GM18520 (cell line): ENCODE measurements at regions not wholly inside any gene's neighbourhood (a gene's known extent, or its start where the extent isn't known, plus 50 kb on each side); places are given as distances from the start of the nearest gene placed in this dataset.
"Not testable (repeated sequence)": the region's sequence is repeated elsewhere in the genome, so short reads cannot be mapped to it uniquely, and the experiment has no call there.

Experiments used
- ATAC-seq: cut with Tn5 transposase; IDR thresholded peaks from one replicate; pipeline ENCODE4 v1.9.1; 2021; ENCODE audit not compliant: unreplicated experiment

DNA sequence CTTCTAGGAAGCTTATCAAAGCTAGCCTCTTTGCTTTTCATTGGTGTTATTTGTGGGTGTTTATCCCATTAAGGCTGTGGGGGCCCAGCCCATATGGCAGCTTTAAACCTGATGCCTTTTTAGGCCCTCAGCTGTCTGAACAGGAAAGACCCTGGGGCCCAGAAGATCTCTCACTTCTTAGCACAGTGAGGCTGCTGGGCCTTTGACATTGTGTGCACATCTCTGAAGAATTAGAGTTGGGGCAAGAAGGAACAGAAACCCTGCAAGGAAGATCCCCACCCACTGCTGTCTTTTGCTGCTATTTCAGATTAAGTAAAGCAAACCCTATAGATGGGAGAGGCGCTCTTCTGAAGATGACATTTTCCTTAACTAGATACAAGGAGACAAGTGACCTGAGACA, 250.0 kb downstream of the SMAD2 start:
- no peak for ATAC-seq

DNA sequence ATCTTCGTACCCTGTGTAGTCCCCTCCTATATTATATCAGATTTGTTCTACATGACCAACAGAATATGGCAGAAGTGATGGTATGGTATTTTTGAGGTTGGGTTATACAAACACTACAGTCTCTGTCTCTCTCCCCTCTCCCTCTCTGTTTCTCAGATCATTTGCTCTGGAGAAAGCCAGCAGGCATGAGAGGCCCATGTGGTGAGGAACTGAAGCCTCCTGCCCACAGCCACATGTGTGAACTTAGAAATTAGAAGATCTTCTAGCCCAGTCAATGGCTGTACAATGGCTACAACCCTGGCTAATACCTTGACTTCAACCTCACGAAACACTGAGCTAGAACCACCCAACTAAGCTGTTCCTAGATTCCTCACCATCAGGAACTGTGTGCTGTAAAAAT, 250.6 kb downstream of the SMAD2 start:
- ATAC-seq, result no peak

DNA sequence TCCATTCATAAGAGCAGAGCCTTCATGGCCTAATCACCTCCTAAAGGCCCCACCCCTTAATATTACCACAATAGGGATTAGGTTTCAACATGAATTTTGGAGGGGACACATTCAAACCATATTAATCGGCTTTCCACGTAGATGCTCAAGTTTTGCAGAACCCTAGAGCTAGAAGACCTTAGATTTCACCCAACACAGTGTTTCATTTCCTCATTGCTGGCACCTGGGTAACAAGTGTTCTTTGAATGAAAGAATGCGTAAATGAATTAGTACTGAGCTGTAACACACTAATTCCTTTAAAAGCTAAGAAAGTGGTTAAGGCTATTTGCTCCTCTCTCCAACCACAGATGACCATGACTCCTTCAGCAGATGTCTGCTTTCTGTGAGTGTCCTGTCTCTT, 252.5 kb downstream of the SMAD2 start:
- no peak for ATAC-seq

DNA sequence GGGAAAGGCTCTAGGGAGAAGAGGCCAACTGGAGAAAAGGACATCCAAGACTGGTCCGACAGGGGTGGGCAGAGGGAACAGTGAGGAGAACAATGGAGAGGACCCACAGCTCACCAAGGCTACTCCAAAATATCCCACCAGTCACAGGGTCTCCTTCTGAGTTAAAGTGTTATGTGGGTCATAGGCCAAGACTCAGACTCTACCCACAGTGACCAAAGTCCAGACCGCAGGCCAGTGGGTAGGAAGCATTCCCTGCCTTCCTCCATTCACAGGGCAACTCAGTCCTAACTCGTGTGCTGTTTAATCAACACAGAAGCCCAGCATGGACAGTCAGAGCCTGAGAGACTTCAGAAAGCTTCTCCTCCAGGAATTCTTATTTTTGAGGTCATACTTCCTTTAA, 260.6 kb downstream of the SMAD2 start:
- no peak for ATAC-seq

DNA sequence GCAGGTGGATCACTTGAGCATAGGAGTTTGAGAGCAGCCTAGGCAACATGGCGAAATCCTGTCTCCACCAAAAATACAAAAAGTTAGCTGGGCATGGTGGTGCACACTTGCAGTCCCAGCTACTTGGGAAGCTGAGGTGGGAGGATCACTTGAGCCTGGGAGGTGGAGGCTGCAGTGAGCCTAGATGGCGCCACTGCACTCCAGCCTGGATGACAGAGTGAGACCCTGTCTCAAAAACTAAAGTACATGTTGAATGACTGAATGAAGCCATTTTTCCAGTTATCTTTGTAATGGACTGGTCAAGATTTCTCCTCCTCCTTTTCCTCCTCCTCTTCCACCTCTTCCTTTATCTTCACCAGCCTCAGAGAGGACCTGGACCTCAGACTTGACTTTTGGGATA, 272.0 kb downstream of the SMAD2 start:
- ATAC-seq, result no peak

DNA sequence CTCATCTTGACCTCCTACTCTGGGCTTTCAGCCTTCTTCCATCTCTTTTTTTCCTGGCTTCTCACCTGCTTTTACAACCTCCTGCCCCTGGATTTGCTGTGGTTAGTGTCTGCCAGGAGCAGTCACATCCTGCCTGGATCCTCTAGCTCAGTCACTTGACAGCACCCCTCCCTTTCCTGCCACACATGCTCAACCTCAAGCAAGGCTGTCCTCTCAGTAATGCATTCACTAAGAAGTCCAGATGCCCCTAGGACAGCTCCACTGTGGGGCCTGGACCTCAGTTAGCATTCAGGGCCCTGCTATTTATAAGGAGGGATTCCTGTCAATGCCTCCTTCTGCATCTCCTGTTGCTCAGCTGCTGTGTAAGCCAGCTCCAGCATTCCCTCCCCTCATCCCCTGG, 275.5 kb downstream of the SMAD2 start:
- ATAC-seq, result no peak

DNA sequence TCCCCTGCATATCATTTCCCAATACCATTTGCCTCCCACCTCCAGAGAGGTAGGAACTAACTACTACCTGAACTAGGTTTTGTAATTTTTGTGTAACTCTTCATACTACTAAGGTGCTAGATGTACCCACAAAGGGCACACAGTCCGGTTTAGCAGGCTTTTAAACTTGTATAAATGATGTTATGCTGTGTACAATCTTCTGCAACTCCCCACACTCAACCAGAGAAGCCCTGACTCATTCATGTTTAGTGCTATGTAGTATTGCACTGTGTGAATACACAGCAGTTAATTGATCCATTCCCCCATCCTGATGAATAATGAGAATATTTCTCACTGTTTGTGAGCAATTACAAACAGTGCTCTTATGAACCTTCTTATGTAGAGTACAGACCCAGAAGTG, 285.6 kb downstream of the SMAD2 start:
- ATAC-seq, result no peak

DNA sequence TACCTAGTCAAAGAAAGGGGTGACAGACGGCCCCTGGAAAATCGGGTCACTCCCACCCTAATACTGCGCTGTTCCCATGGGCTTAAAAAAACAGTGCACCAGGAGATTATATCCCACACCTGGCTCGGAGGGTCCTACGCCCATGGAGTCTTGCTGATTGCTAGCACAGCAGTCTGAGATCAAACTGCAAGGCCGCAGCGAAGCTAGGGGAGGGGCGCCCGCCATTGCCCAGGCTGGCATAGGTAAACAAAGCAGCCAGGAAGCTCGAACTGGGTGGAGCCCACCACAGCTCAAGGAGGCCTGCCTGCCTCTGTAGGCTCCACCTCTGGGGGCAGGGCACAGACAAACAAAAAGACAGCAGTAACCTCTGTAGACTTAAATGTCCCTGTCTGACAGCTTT, 292.9 kb downstream of the SMAD2 start:
- not testable (repeated sequence) for ATAC-seq

DNA sequence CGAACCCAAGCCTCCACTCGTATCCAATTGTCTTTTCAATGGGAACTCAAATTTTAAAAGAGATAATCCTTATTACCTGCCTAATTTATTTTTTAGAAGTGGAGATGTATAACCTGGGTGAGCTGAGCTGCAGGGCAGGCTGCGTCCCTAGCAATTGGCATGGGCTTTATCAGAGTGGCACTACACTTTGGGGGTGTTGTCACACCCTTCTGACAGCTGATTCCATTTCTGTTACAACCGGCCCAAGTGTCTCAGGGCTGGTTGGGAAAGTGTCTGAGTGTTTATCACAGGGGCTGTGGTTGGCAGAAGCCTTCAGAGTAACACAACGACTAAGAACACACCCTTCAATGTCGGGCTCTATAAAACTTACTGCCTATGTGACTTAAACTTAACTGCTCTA, 295.0 kb downstream of the SMAD2 start:
- ATAC-seq, result no peak

DNA sequence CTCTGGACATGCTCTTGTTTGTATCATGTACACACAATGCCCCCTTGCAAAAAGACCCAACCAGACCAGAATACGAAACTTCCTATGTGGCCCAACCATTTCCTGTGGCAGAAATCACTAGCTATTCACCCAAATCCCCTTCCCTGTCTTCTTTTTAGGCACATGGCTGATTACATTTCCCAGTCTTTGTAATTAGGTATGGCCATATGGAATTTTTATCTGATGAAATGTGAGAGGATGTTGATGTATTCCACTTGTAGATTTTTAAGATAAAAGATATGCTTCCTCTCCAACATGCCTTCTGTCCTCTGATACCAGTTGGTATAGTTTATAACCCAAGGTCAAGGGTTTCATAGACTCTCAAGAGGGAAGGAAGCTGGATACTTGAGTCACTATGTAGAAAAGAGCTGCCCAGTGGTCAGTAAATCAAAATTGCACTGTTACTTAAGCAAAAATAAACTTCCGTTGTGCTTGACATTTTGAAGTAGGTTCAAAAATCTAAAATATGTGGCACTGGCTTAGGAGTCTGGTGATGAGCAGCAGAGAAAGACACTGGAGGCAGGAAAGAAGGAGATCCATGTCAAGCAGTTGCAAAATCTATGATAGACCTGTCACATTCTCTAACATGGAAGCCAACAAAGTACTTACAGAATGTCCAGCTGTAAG, 297.4 kb downstream of the SMAD2 start:
- no peak for ATAC-seq

DNA sequence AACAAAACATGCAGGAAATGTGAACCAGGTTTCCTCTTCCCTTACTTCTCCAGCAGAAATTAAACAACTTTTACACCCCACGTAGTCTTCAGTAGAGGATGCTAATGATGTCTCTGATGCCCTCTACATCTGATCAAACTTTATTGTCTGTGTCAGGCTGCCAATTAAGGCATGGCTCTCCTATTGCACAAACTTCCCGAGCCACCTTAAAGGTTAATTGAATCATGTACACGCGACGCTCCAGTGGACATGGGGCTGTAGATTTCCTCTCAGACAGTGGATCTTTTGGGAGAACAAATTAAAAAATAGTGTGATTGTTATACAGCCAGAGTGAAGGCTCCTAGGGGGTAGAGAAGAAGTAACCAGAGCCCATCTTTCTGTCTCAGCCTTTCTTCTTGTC, 301.6 kb downstream of the SMAD2 start:
- ATAC-seq, result no peak

DNA sequence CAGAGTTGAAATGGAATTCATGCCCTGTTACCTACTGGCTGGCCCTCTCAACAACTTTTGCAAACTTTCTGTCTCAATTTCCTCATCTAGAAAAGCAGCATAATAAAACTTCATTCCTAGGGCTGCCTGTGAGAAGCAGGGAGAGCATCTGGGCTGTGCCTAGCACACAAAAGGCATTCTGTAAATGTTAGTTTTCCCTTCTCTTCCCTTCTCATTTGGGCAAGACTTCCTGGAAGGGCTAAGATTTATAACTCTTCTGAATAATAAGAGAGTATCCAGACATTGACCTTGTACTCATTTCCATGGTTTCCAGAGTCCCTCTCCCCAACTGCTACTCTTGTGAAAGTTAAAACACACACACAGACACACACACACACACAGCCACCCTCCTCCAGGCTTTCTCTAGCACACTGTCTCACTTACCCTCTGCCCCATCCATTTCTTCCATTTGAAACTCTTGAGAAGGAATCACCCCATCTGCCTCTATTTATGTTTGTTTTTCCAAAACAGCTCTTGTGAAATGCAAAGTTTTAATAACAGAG, 302.1 kb downstream of the SMAD2 start:
- ATAC-seq, result no peak

DNA sequence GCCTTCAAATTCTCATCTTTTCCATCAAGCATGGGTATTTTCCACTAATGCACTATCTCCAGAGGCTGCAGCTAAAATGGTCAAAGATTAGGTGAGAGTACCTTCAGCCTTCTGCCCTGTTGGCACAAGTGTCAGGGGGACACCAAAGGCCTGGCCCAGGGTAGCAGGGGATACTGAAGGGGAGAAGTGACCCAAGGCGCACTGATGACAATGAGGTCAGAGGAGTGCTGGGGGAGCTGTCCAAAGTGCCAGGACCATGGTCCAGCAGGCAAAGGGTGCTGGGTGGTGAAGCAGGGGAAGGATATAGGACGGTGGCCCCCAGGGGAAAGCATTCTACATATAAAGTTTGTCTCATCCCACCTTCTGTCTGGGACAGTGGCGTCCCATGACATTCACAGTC, 303.4 kb downstream of the SMAD2 start:
- no peak for ATAC-seq

DNA sequence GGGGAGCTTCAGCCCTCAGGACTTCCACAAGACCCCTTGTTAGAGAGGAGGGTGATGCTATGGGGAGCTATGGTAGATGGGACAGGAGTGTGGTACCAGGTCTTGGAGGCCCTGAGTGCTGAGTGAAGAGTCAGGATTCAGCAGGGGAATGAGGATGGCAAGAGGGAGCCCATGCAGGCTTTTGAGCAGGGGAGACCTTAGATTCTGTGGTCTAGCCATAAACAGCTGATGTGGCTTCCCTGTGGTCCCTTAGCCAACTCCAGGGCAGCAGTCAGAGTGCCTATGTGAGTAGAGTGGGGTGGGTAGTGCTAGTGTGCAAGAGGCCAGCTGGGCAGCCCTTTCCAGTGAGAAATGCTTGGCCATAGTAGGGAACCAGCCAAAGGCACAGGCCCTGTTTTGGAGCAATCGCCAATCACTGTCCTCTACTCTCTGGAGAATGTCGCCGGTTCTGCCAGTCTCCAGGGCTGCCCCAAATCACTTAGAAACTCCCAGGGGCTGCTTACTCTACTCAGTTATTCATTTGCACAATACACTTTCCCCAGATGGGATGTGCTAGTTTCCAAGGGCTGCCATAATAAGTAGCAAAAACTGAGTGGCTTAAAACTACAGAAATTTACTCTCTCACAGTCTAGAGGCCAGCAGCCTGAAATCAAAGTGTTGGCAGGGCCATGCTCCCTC, 310.5 kb downstream of the SMAD2 start:
- ATAC-seq, result no peak

DNA sequence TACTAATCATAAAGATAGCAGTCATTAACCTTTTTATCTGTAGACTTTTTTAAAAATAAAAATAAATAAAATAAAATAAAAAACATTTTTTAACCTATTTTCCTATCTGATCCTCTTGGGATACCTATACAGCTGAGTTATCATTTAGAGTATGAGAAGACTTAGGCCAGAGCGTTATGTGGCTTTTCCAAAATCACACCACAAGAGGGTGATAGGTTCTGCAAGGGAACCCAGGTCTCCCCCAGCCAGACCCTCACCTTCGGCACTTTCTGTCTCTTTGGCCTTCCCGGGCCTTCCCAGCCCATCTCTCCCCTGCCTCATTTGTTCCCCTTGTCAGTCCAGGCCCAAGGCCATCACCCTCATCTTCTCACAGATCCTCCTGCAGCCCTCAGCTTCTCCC, 311.7 kb downstream of the SMAD2 start:
- ATAC-seq, result no peak

DNA sequence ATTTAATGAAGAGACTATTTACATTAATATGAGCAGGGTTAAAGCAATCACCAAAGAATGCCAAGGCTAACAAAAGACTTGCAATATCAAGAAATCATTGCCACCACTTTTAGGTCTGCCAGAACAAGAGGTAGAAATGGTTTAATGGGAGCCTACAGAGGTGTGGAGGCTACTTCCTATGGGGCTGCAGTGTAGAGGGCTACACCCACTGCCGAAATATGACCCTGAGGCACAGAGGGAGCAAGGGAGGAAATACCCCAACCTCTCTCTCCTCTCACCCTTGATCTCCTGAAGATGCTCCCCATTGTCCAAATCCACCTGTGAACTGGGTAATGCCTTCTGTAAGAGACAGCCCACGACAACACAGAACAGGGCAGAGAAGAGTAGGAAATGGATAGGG, 315.4 kb downstream of the SMAD2 start:
- ATAC-seq, result no peak

DNA sequence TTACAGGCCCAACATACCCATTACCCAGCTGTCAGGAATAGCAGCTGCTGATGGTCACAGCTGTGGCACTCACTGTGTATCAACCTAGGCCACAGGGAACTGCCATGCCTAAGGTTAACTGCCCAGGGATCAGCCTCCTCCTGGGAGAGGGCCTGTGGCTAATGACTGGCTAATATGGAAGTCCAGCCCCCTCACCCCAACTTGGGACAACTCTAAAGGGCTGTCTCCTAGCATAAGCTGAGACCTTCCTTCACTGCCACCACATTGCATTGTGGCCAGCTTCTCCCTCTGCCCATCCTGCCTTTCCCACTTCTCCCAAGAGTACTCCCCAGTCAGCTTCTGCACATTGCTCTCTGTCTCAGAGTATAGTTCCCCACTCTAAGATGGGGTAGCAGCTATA, 316.5 kb downstream of the SMAD2 start:
- ATAC-seq, result no peak

DNA sequence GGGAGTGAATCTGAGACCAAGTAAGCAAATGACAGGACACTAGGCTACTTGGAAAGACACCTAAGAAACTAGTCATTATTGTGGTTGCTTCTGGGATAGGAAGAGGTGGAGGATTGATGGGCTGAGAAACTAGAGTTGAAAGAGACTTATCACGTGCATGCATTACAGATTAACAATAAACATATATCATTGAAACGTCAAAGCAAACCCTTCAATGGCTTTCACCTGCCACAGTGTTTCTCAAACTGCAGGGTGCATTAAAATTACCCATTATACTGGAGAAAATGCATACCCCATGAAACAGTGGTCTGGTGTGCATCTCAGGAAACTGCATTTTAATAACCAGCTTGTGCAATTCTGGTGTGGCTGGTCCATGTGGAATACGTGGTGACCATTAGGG, 318.8 kb downstream of the SMAD2 start:
- ATAC-seq, result no peak

DNA sequence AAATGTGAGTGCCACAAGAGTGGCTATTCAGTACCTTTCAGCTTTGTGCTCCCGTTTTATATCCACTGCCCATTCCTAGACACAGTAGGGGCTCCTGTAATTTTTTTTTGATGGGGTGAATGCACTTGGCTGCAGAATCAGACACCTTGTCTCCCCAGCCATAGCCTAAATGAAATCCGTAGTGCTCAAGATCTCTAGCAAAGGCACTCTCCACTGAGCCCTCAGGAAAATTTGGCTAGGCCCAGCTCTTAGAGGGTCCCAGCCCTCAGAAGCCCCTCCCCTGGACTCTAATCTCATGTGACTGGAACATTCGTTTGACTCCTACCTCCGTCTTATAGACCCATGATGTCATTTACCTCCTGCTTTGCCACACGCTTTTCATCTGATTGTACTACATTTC, 323.9 kb downstream of the SMAD2 start:
- no peak for ATAC-seq

DNA sequence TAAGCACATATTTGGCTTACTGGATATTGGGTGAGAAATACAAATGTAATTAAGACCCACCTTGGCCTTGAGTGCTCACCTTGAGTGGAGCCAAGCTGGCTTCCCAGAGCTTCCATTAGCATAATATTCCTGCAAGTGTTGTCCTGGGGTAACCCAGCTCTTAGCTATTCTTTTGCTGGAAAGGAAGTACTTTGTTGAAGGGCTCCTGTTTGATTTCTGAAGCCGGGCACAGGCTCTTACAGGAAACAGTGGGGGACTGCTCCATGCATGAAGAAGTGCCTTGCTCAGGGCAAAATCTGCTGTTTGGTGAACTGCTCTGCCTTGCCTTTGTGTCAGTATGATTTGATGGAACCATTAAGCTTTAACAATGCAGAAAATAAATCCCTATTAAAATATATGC, 325.4 kb downstream of the SMAD2 start:
- no peak for ATAC-seq

DNA sequence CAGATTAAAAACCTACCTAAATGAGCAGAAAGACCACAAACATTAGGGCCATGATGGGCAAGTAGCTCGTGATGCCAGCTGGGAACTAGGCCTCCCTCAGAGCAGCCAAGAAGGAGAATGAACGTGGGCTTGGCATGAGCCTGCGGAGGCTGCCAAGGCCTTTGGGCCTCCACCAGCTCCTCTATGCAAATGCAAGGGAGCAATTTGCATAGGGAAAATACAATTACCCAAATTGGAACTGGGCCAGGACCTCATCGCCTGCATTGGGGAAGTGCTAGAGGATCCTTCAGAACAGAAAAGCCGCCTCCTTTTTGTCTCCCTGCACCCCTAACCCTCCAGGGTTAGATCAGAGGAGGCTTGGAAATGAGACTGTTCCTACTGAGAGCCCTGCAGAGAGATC, 326.4 kb downstream of the SMAD2 start:
- no peak for ATAC-seq

DNA sequence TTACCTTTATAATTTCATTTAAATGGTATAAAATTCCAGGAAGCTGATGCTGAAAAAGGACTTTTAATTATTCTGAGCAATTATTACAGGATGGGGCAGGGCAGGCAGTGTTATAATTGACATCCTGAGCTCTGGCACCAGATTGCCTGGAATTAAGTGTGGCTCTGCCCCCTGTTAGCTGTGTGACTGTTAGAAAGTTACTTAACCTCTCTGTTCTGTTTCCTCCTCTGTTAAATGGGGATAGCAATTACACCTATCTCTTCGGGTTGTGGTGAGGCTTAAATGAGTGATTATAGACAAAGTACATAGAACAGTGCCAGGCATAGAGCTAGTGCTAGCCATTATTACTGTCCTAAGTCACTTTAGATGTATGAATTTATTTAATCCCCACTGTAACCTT, 327.3 kb downstream of the SMAD2 start:
- ATAC-seq, result no peak
